ENCODE measurements at regions not wholly inside any gene's neighbourhood (a gene's known extent, or its start where the extent isn't known, plus 50 kb on each side); places are given as distances from the start of the nearest gene placed in this dataset.

GRCh38 chr3:87390821-87391220 lies 114.4 kb upstream of the POU1F1 start:
- DNase-seq, result no peak

- DNase-seq, result peak; percentile 9
Observed at GRCh38 chr3:87390353-87390752, 114.0 kb upstream of the POU1F1 start.

- no peak for DNase-seq
Observed at GRCh38 chr3:87375231-87375682, 98.9 kb upstream of the POU1F1 start.

GRCh38 chr3:87370007-87370406 lies 93.6 kb upstream of the POU1F1 start:
- no peak for DNase-seq

GRCh38 chr3:87367736-87368135 lies 91.4 kb upstream of the POU1F1 start:
- DNase-seq, result no peak

- no peak for DNase-seq
Observed at GRCh38 chr3:87363721-87364120, 87.3 kb upstream of the POU1F1 start.

- no peak for DNase-seq
Observed at GRCh38 chr3:87361956-87362355, 85.6 kb upstream of the POU1F1 start.

- DNase-seq, result no peak
Observed at GRCh38 chr3:87361271-87361670, 84.9 kb upstream of the POU1F1 start.

GRCh38 chr3:87359826-87360225 lies 83.4 kb upstream of the POU1F1 start:
- no peak for DNase-seq

- no peak for DNase-seq
Observed at GRCh38 chr3:87359025-87359424, 82.6 kb upstream of the POU1F1 start.

GRCh38 chr3:87358066-87358465 lies 81.7 kb upstream of the POU1F1 start:
- no peak for DNase-seq

- no peak for DNase-seq
Observed at GRCh38 chr3:87354398-87354797, 78.0 kb upstream of the POU1F1 start.

GRCh38 chr3:87351937-87352336 lies 75.6 kb upstream of the POU1F1 start:
- no peak for DNase-seq

- peak; percentile 16 for DNase-seq
Observed at GRCh38 chr3:87350367-87351199, 74.2 kb upstream of the POU1F1 start.

- no peak for DNase-seq
Observed at GRCh38 chr3:87349833-87350232, 73.4 kb upstream of the POU1F1 start.

- peak; percentile 9 for DNase-seq
Observed at GRCh38 chr3:87336761-87337160, 60.4 kb upstream of the POU1F1 start.

GRCh38 chr3:87335931-87336330 lies 59.5 kb upstream of the POU1F1 start:
- DNase-seq, result no peak

GRCh38 chr3:87333393-87333892 lies 57.1 kb upstream of the POU1F1 start:
- DNase-seq, result peak; percentile 88

GRCh38 chr3:87332789-87333188 lies 56.4 kb upstream of the POU1F1 start:
- no peak for DNase-seq

GRCh38 chr3:87329065-87329464 lies 52.7 kb upstream of the POU1F1 start:
- DNase-seq, result no peak

All from NCI-H226 (cell line).